ENCODE measurements at regions not wholly inside any gene's neighbourhood (a gene's known extent, or its start where the extent isn't known, plus 50 kb on each side); places are given as distances from the start of the nearest gene placed in this dataset.

GRCh38 chr12:61996717-61997116 lies 263.5 kb upstream of the USP15 start:
- H3K27me3 ChIP-seq (replicated peaks; ENCODE audit: insufficient read depth) = no peaks in the 10 kb centered on the region
- no peaks in the 10 kb centered on the region for H3K4me1 ChIP-seq (replicated peaks)
- no peaks in the 10 kb centered on the region for H3K9me3 ChIP-seq
- TF ChIP-seq POLR2AphosphoS5 (IDR thresholded peaks at IDR 0.05) (no peak), CTCF (IDR thresholded peaks at IDR 0.05) (no peak), POLR2A (IDR thresholded peaks at IDR 0.05) (no peak)
- no peak overlapping the region for H3K4me3 ChIP-seq
- intact Hi-C loops (cut with DNase I) = no loop called here
- DNase-seq (ENCODE audit: low spot score) = no peak
- no peak overlapping the region for H3K27ac ChIP-seq
- no peaks in the 10 kb centered on the region for H3K36me3 ChIP-seq
- whole genome bisulfite sequencing = 100% methylated on average over 1 of the region's 1 CpG

- Histone ChIP-seq H3K36me3 (no peaks in the 10 kb centered on the region), H3K27ac (no peak overlapping the region), H3K4me3 (no peak overlapping the region), H3K27me3 (replicated peaks; ENCODE audit: insufficient read depth) (no peaks in the 10 kb centered on the region), H3K9me3 (no peaks in the 10 kb centered on the region), H3K4me1 (replicated peaks) (no peaks in the 10 kb centered on the region)
- no peak for TF ChIP-seq CTCF (IDR thresholded peaks at IDR 0.05)
- TF ChIP-seq POLR2A (IDR thresholded peaks at IDR 0.05) = no peak
- no peak for TF ChIP-seq POLR2AphosphoS5 (IDR thresholded peaks at IDR 0.05)
- intact Hi-C loops (cut with DNase I) = no loop called here
- no peak for DNase-seq (ENCODE audit: low spot score)
- WGBS = 10% methylated on average over 2 of the region's 2 CpGs
These were observed 261.4 kb upstream of the USP15 start for GRCh38 chr12:61998791-61999190.

GRCh38 chr12:61999311-61999710 lies 260.9 kb upstream of the USP15 start:
- DNase-seq (ENCODE audit: low spot score) = no peak
- TF ChIP-seq CTCF (IDR thresholded peaks at IDR 0.05) = no peak
- no peak for TF ChIP-seq POLR2A (IDR thresholded peaks at IDR 0.05)
- no peak for TF ChIP-seq POLR2AphosphoS5 (IDR thresholded peaks at IDR 0.05)
- H3K9me3 ChIP-seq = no peaks in the 10 kb centered on the region
- WGBS = 70% methylated on average over 4 of the region's 4 CpGs
- no peaks in the 10 kb centered on the region for H3K4me1 ChIP-seq (replicated peaks)
- H3K36me3 ChIP-seq = no peaks in the 10 kb centered on the region
- H3K27ac ChIP-seq = no peak overlapping the region
- intact Hi-C loops (cut with DNase I) = no loop called here
- H3K27me3 ChIP-seq (replicated peaks; ENCODE audit: insufficient read depth) = no peaks in the 10 kb centered on the region
- H3K4me3 ChIP-seq = no peak overlapping the region

GRCh38 chr12:62001424-62001823 lies 258.8 kb upstream of the USP15 start:
- no peaks in the 10 kb centered on the region for H3K9me3 ChIP-seq
- 97% methylated on average over 6 of the region's 6 CpGs for WGBS
- DNase-seq (ENCODE audit: low spot score) = no peak
- no peaks in the 10 kb centered on the region for H3K36me3 ChIP-seq
- TF ChIP-seq CTCF (IDR thresholded peaks at IDR 0.05) (no peak), POLR2A (IDR thresholded peaks at IDR 0.05) (no peak), POLR2AphosphoS5 (IDR thresholded peaks at IDR 0.05) (no peak)
- intact Hi-C loops (cut with DNase I) = no loop called here
- no peak overlapping the region for H3K27ac ChIP-seq
- no peak overlapping the region for H3K4me3 ChIP-seq
- H3K4me1 ChIP-seq (replicated peaks) = no peaks in the 10 kb centered on the region
- no peaks in the 10 kb centered on the region for H3K27me3 ChIP-seq (replicated peaks; ENCODE audit: insufficient read depth)

GRCh38 chr12:62003226-62003625 lies 257.0 kb upstream of the USP15 start:
- H3K36me3 ChIP-seq = no peaks in the 10 kb centered on the region
- H3K4me1 ChIP-seq (replicated peaks) = no peaks in the 10 kb centered on the region
- TF ChIP-seq POLR2AphosphoS5 (IDR thresholded peaks at IDR 0.05) = no peak
- TF ChIP-seq CTCF (IDR thresholded peaks at IDR 0.05) = no peak
- no peak for TF ChIP-seq POLR2A (IDR thresholded peaks at IDR 0.05)
- 94% methylated on average over 1 of the region's 1 CpG for WGBS
- intact Hi-C loops (cut with DNase I) = no loop called here
- H3K27ac ChIP-seq = no peak overlapping the region
- no peak for DNase-seq (ENCODE audit: low spot score)
- H3K9me3 ChIP-seq = no peaks in the 10 kb centered on the region
- no peak overlapping the region for H3K4me3 ChIP-seq
- H3K27me3 ChIP-seq (replicated peaks; ENCODE audit: insufficient read depth) = no peaks in the 10 kb centered on the region

Data from prostate gland (tissue), 2 donors.